Stimulated activated CD4-positive, alpha-beta T cell treated with anti-CD3 and anti-CD28 coated beads, Interleukin-15, amount 100 ng/mL, for 24 hours (primary cell): ENCODE measurements at regions not wholly inside any gene's neighbourhood (a gene's known extent, or its start where the extent isn't known, plus 50 kb on each side); places are given as distances from the start of the nearest gene placed in this dataset.
"Not testable (repeated sequence)": the region's sequence is repeated elsewhere in the genome, so short reads cannot be mapped to it uniquely, and the experiment has no call there.

ENCODE experiments used
- DNase-seq: peaks from one replicate; pipeline ENCODE4 v3.0.0-alpha.2; 2020

DNA sequence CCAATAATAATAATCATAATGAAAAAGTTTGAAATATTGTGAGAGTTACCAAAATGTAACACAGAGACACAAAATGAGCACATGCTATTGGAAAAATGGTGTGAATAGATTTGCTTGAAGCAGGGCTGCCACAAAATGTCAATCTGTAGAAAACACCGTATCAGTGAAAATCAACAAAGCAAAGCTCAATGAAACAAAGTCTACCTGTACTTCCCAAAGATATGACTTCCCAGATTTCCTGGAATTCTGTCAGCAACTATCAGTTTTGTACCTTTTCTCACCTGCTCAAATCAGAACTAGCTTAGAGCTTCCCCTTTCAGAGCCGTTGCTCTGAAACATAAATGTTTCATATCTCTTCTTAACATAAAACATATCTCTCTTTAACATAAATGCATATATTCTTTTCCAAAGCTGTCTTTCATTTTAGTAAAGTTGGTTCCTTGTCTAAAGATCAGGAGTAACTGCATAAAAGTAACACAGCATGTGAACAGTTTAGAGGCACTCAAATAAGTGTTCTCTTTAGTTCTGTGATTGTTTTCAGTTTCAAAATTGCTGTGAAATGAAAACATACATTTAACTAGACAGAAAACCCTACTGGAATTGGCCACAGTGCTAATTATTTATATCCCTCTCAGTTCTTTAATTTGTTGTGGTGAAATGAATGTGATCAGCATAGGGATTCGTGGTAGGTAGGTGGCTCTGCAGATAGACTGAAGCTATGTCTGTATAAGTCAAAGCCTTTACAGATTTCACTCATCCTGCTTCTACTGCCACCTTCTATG, 262.5 kb downstream of the KCNJ3 start:
- no peak for DNase-seq

DNA sequence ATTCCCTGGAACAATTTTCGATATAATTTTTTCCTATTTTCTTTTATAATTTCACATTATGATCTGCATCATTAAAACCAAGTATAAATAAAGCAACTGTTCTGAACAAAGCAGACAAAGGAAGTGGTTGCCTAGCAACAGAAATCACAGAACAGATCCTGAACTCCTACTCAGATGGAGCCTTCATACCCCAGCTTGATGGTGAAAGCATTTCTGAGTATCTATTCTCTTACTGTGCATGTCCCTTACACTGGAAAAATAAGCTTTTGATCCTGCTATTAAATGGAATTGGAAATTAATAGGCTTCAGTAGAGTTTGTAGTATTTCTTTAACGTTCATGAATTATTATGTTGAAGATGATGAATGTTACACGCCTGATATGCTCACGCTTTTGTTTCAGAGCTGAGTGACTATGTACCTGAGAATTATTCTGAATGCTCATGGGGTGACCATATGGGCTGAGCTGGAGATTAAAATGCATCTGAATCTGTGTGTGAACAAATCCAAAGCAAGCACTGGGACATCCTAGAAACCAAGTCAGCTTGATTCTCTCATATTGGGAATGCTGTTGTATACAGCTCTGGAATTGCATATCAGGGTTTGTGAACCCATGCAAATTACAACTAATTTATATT, 254.0 kb downstream of the KCNJ3 start:
- no peak for DNase-seq

DNA sequence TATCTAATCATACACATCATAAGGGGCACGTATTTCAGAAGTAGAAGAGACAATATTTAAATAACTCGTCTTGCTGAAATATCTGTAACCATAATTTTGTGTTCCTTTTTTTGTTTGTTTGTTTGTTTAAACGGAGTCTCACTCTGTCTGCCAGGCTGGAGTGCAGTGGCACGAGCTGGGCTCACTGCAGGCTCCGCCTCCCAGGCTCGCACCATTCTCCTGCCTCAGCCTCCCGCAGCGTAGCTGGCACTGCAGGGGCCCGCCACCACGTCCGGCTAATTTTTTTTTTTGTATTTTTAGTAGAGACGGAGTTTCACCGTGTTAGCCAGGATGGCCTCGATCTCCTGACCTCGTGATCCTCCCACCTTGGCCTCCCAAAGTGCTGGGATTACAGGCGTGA, 248.9 kb downstream of the KCNJ3 start:
- not testable (repeated sequence) for DNase-seq

DNA sequence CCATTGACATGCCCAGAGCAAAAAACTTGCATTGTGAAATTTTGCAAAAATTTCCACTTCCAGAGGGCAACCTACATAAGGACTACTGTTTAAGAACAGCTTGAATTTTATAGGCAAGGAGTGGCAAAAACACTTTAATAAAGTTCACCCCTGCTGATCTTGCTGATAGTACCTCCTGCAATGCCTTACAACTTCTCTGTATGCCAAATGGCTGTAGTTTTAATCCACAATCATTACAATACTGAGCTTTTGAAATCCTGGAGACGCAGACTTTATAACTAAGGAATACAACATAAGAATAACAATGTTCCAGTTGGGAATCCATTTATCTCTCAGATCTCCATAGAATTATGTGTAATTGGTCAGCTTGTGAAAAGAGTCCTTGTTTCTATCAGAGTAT, 247.5 kb downstream of the KCNJ3 start:
- DNase-seq, result no peak

DNA sequence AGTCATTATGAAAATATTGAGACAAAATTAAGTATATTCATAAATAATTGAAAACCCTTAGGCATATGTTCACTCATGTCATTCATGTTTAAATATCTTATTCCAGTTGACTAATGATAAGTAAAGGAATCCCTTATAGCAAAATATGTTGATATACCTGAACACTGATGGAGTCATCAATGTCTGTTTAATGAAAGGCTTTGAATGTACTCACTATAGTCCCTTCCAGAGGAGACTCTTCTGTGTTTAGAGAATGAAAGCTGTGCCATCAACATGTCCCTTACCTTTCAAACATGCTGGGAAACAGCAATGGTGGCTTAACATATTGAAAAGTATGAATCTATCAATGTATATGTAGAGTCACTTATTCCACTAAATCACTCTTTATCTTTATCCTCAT, 242.9 kb downstream of the KCNJ3 start:
- DNase-seq, result no peak

DNA sequence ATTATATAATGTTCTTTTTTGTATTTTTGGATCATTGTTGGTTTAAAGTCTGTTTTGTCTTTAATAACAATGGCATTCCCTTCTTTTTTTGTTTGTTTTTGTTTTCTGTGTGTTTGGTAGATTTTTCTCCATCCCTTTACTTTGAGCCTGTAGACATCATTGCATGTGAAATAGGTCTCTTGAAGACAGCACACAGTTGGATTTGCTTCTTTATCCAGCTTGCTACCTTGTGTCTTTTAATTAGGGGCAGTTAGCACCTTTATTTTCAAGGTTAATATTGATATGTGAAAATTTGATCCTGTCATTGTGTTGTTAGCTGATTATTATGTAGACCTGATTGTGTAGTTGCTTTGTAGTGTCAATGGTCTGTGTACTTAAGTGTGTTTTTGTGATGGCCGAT, 235.7 kb downstream of the KCNJ3 start:
- DNase-seq, result no peak

DNA sequence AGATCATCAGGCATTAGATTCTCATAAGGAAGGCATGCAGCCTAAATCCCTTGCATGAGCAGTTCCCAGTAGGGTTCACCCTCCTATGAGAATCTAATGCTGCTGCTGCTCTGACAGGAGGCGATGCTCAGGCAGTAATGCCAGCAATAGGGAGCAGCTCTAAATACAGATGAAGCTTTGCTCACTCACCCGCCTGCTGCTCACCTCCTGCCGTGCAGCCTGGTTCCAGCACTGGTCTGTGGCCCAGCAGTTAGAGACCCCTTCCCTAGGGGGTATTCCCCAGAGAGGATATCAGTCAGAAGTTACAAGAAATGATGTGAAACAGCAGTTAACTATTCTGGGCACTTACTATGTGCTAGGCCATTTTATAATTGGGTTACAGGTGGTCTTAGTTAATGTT, 226.0 kb downstream of the KCNJ3 start:
- DNase-seq, result no peak

DNA sequence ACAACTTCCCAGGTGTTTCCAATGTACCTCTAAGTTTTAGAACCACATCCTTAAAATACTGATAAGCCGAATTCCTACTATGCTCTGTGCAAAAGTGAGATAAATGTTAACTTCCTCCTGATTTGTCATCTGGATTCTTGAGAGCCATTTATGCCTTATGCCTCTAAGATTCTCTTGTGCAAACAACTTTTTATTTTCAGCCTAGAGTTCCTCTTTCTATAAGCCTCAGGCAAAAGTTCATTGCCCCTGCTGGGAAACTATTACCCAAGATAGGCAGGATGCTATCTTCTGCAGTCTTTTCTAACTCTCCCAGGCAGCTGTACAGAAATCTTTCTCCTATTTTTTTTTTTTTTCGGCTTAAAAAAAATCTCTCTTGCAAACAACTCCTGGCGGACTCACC, 216.1 kb downstream of the KCNJ3 start:
- no peak for DNase-seq

DNA sequence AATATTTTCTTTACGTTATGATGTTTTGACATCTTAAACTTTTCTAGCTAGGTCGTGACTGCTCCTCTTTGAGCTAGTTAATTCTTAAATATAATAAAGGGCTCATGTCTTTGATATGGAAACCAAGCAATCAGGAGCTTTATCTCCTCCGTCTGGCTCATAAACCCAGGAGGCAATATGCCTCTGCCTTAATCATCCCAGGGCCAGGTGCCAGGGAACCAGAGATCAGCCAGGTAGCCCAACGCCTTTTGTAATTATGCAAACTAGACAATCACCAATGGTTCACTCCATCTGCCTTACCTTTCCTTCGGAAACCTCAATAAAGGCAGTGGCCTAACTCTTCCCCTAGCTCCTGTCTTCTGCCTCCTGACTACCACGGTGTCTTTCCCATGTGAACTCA, 213.7 kb downstream of the KCNJ3 start:
- DNase-seq, result no peak

DNA sequence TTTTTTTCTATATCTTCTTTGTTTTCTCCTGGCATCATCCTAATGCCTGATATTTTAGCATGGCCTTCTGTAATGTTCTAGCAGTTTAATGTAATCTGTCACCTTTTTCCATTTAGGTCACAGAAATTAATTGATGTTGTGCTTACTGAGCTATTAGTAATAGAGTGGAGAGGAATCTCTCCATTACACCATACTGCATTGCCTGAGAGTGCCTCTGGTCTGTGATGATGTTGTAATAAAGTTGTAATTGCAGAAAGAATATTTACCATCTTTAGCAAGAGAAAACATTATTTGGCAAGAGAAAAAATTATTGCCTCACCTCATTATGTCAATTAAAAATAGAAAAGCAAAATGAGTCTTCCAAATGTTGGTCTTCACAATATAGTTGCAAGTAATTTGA, 213.2 kb downstream of the KCNJ3 start:
- no peak for DNase-seq

DNA sequence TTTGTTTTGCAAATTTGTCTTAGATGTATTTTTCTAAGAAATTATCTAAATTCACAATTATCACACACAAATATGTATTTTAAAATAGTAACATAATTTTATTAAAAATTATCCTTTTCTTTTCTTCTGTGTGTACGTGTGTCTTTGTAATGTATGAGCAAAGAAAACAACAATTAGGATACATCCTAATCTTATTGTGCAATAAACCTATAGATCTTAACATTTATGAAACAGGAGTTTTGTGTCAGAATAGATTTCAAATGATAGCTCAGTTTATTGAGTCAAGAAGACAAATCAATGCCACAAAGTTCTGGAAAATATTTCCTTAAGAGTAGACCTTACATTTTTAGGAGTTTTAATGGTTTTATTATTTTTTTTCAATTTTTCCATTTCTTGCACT, 212.2 kb downstream of the KCNJ3 start:
- DNase-seq, result no peak

DNA sequence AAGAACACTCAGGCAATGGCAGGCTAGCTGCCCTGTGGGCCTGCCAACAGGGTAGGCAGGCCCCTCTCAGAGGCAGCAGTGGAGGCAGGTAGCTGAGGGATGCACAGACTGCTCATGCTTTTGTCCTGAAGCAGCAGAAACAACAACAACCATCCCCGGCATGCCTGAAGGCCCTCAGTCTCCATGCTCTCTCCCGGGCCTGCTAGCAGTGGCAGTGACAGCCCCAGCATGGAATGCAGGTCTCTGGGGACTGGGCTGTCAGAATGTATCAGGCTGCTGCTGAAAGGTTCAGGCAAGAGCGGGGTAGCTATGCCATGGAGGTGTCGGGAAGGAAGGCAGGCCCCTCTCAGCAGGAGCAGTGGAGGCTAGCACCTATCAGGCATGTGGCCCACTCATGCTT, 209.8 kb downstream of the KCNJ3 start:
- DNase-seq, result no peak
